Cardiac fibroblast (primary cell): ENCODE measurements at regions not wholly inside any gene's neighbourhood (a gene's known extent, or its start where the extent isn't known, plus 50 kb on each side); places are given as distances from the start of the nearest gene placed in this dataset.

Source experiments
- DNase-seq, 2 donors: peaks; one replicate each; pipeline versions ENCODE4 v3.0.0 to v3.0.0-alpha.2; 2010; ENCODE audit warnings: low read depth in 2 of 2
- H3K4me3 ChIP-seq, 2 donors: replicated peaks in 1 of 2; 1 replicate in 1 of 2; 2 replicates in 1 of 2; pipeline ENCODE4 v1.5.1; 2011; ENCODE audit warnings: low read depth in 2 of 2, low read length in 2 of 2, mild to moderate bottlenecking in 2 of 2, moderate library complexity in 1 of 2
- CTCF ChIP-seq: IDR thresholded peaks from one replicate; pipeline ENCODE4 v1.5.1; 2011; ENCODE audit warnings: low read depth, mild to moderate bottlenecking, low read length, inconsistent platforms

- DNase-seq: no peak
- no peak overlapping the region for H3K4me3 ChIP-seq
- TF ChIP-seq CTCF: no peak
Measured at GRCh38 chr16:13492046-13492445, 427.9 kb upstream of the ERCC4 start.

- DNase-seq: no peak
- TF ChIP-seq CTCF: no peak
- no peak overlapping the region for H3K4me3 ChIP-seq
Measured at GRCh38 chr16:13503960-13504635, 415.9 kb upstream of the ERCC4 start.

- no peak for DNase-seq
- no peak for TF ChIP-seq CTCF
- no peak overlapping the region for H3K4me3 ChIP-seq
Measured at GRCh38 chr16:13507530-13507929, 412.4 kb upstream of the ERCC4 start.

- no peak for DNase-seq
- no peak overlapping the region for H3K4me3 ChIP-seq
- no peak for TF ChIP-seq CTCF
Measured at GRCh38 chr16:13510425-13511151, 409.4 kb upstream of the ERCC4 start.

GRCh38 chr16:13517841-13518240 is 402.1 kb upstream of the ERCC4 start:
- no peak for DNase-seq
- TF ChIP-seq CTCF: no peak
- no peak overlapping the region for H3K4me3 ChIP-seq

- DNase-seq: no peak
- H3K4me3 ChIP-seq: no peak overlapping the region
- no peak for TF ChIP-seq CTCF
Measured at GRCh38 chr16:13519871-13520270, 400.1 kb upstream of the ERCC4 start.

GRCh38 chr16:13521356-13521755 is 398.6 kb upstream of the ERCC4 start:
- TF ChIP-seq CTCF: no peak
- DNase-seq: no peak
- H3K4me3 ChIP-seq: no peak overlapping the region
